Eye (tissue), 1 donor: ENCODE measurements at regions not wholly inside any gene's neighbourhood (a gene's known extent, or its start where the extent isn't known, plus 50 kb on each side); places are given as distances from the start of the nearest gene placed in this dataset.
"Not testable (repeated sequence)": the region's sequence is repeated elsewhere in the genome, so short reads cannot be mapped to it uniquely, and the experiment has no call there.

ENCODE experiments used
- DNase-seq: peaks from one replicate; pipeline ENCODE4 v3.0.0-alpha.2; 2015

DNA sequence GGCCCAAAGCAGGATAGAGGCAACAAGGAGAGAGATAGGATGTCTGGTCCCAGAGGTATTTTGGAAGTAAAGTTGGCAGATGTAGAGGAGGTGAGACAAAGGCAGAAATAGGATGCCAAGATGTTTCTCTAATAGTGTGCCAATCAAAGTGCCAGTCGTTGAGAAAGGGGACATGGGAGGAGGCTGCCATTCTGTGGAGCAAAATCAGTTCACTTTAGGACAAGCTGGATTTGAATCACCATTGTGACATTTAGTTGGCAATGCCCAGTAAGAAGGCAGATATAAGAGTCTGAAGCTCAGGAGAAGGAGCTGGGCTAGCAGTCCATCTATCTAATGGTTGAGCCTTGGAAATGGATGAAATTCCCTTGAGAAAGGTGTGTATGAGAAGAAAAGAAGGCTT lies 53.8 kb downstream of the ADRB2 start:
- DNase-seq = no peak

DNA sequence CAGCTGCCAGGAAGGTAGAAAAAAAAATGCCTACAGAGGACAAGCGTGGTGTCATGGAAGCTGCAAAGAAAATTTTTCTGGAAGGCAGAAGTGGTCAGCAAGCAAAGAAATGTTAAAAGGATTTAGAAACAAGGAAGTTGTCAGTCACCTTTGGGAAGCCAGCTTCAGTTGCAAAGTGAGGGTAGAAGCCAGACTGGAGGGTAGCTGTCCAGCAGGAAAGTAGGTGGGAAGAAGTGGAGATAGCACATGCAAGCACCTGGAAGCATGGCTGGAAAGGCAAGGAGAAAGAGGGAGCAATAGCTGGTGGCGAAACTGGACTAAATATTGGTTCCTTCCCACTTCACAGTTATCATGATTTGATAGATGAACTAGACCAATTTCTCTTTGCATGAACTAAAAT lies 54.3 kb downstream of the ADRB2 start:
- no peak for DNase-seq

DNA sequence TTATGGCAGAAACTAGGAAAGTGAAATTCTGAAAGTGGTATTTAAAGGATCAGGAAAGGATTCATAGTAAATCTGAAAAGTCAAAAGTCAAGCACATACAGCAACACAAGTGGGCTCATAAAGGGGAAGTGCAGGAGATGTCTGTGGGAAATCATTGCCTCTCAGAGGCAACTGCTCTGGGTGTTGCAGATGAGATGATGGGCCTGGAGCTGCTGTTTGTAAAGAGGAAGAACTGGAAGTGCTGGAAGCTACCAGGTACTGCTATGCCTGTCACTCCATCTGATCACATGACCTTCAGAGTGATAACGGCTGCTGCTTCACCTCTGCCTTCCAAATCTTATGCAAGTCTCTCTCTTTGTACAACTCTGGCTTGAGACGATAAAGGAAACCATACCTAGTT lies 55.9 kb downstream of the ADRB2 start:
- no peak for DNase-seq

DNA sequence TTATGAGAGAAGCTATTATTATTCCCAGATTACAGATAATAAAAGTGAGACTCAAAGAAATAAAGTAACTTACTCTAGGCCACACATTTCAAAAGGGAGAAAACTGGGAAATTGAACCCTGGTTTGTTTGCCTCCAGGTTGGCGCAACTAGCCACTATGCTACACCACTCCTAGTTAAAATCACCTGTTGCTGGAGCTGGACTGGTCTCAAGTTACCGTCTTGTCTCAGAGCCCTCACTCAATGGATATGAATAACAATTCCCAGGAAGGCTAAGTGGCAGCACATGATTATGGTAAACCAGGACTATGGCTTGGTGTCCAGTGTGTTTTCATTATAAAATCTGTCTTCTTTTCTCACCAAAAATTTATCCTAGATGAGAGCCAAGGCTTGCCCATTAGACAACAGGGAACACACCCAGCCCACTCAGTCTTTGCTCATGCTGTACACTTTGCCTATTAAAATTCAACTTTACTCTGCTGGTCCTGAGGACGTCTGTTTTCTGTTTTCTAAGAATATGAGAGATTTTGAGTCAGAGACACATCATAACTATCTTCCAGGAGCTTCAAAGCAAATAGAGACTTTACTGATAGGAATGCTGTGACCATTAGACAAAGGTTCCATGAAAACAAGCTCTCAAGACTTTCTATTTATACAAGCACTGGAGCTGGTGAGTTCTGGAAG lies 58.1 kb downstream of the ADRB2 start:
- DNase-seq = no peak

DNA sequence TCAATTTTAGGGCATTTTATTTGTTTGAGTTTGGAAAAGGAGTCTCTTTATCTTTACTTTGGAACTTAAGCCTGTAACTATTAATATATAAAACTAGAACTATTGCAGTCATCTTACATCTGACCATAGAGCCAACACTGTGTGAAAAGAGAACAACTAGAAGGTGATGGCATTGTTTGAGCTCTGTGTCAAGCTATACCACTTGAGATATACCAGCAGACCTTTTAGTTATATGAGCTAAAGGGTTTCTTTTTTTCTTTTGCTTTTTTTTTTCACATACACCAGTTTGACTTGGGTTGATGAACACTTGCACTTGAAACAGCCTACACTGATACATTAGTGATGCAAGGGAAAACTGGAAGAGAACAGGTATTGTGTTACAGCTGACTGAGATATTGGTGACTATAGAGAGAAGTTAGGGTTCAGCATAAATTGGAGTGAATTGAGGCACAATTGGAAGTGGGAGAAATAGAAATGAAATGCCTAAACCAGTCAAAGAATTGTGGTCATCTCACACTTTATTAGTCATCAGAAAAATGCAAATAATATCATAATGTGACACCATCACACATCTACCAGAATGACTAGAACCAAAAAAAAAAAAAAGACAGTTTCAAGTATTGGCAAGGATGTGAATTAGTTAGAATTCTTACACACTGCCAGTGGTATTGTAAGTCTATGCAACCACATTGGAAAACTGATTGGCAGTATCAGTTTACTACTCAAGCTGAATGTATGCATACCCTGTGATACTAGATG lies 60.9 kb downstream of the ADRB2 start:
- DNase-seq = no peak

DNA sequence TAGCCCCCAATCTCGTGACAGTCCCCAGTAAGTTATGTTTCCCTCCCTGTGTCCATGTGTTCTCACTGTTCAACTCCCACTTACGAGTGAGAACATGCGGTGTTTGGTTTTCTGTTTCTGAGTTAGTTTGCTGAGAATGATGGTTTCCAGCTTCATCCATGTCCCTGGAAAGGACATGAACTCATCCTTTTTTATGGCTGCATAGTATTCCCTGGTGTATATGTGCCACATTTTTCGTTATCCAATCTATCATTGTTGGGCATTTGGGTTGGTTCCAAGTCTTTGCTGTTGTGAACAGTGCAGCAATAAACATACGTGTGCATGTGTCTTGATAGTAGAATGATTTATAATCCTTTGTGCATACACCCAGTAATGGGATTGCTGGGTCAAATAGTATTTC lies 63.5 kb downstream of the ADRB2 start:
- DNase-seq = not testable (repeated sequence)

DNA sequence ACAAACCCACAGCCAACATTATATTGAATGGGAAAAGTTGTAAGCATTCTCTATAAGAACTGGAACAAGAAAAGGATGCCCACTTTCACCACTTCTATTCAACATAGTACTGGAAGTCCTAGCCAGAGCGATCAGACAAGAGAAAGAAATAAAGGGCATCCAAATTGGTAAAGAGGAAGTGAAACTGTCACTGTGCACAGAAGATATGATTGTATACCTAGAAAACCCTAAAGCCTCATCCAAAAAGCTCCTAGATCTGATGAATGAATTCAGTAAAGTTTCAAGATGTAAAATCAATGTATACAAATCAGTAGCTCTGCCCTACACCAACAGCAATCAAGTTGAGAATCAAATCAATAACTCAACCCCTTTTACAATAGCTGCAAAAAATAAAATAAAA lies 69.0 kb downstream of the ADRB2 start:
- not testable (repeated sequence) for DNase-seq

DNA sequence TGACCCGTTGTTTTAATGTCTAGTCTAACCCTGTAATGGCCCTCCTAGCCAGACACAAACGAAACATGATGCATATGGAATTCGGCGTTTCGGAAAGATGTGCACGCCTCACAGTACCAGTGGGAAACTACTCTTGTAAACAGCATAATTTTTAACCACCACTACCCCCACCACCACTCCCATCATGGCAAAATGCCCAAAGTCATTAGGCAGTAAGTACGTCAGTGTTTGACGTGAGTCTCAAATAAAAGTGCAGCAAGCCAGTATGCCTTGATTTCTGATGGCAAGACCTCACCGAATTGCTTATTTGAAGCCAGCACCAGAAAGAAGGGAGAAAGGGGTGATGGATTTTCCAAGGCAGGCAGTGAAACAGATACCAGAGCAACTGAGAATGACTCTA lies 71.4 kb downstream of the ADRB2 start:
- DNase-seq = no peak

DNA sequence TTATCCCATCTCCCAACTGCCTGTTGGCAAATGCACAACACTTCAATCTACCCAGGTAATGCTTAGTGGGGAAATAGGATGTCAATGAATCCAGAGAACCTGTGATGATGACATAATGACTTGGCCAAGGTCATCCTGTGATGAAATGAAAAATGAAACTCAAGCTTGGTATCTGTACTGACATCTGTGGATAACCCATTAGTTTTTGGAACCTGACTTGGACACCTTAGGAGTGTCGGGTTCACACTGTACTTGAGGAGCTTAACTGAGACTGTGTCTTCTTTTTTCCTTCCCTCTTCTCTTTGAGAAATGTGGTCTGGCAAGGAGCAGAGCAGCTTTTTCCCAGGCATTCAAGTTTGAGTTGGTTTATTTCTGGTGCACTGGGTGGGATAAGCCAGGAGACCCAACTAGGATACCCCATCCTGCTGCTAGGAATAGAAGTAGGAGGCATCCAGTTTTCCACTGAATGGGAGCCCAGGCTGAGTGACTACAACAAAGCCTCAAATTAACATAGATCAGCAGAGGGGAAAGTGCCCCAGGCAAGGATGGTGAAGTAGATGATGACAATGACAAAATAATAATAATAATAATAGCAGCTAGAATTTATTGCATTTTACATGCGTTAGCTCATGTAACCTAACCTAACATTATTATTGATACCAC lies 72.1 kb downstream of the ADRB2 start:
- no peak for DNase-seq

DNA sequence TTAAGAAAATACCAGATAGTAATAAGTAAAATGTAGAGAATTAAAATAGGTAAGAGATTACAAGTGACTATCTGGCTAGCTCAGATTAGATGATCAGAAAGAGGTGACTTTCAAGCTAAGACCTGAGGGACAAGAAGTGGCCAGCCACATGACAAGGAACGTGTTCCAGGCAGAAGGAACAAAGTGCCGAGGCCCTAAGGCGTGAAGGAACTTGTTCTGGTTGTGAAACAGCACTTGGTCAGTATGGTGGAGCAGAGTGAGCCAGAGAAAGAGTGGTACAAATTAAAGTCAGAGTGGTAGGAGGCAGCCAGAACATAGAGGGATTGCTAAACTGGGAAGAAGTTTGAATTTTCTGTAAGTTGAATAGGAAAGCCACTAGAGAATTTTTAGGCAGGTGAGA lies 73.6 kb downstream of the ADRB2 start:
- DNase-seq = no peak

DNA sequence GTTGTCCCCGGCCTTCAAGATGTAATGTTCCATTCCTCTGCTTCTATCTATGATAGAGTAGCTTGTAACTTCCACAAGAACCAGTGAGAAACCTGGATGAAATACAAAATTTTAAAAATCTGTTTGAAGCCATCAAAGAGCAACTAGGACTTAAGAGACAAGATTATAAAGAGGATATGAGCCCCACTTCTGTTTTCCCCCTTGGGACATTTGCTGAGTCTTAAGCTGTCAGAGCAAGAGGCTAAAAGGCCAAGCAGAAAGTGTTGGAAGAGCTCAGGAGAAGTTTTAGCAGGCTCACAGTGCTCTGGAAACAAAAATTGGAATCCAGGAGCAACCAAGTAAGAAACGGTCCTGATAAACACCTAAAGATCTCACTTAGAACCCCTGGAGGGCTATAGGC lies 76.1 kb downstream of the ADRB2 start:
- DNase-seq = no peak

DNA sequence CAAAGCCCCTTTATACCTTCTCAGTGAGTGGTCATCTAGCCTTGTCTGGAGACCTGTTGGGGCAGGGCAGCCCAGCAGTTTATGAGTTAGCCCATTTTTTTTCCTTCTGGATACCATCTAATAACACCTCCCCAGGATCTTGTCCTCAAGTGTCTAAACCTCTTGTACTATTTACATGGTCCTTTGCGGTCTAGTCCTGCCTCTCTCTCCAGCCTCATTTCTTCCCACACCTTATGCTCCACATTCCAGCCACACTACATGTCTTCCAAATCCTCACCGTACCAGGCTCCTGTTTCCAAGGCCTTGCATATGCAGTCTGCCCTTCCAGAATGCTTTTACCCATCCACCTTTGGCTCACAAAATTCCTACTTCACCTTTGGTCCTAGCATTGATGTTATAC lies 77.2 kb downstream of the ADRB2 start:
- DNase-seq = no peak

DNA sequence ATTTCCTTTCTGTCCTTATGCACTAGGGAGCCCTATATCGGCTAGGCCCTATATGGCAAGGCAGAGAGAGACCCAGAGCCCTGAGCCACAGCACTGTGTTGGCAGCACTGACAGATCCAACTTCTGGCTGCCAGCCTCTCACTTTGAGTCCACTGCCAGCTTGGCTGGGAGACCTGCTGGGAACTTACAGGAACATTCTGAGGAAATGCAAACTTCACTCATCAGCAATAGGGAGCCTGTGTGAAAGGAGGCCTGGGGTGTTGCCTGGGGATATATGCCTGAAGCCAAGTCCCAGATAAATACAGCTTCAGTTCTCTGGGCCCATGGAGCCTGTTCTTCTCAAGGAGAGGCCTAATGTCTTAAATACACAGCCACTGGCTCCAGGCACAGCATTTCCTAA lies 78.0 kb downstream of the ADRB2 start:
- no peak for DNase-seq

DNA sequence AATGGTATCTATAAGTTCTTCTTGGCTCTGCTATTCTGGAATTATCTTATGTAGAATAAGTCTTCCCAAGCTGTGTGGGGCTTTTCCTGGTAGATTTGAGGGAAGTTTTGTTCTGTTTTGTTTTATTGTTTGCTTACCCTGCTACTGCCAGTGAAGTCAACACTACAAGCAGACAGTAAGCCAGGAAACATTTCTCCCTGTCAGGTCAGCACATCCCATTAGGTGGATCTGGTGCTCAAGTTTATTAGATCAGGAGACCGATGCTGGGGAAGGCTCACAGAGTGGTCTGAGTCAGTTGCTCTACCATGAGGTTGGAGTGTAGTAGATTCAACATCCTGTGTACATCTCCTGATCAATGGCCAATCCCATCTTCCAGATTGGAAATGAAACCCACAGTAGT lies 79.1 kb downstream of the ADRB2 start:
- DNase-seq = no peak

DNA sequence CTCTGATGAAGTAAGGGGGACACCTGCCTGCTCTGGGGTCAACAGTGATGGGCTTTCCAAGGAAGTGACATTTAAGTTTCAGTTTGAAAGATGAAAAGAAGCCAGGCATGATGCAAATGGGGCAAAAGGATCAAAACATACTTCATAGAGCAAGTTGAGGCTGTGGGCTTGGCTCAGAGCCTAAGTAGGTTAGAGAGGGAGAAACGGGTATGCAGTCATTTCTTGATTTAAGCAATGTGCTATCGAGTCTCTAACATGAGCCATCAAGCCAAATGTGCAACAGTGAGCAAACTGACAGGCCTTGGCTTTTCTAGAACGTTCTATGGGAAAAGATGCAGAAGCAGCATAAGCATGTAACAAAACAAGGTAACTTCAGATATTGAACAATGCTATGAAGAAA lies 80.6 kb downstream of the ADRB2 start:
- no peak for DNase-seq

DNA sequence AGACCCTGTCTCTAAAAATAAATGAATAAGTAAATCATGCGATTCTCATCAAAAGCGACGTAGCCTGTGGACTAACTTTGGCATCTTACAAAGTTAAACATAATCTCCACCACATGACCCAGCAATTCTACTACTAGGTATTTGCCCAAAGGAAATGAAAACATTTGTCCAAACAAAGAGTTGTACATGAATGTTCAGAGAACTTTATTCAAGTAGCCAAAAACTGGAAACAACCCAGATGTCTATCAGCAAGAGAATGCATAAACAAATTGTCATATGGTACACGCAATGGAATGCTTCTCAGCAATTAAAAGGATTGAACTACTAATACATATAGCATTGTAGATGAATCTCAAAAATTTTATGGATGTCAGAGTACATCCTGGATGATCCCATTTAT lies 82.6 kb downstream of the ADRB2 start:
- DNase-seq = peak; percentile 44

DNA sequence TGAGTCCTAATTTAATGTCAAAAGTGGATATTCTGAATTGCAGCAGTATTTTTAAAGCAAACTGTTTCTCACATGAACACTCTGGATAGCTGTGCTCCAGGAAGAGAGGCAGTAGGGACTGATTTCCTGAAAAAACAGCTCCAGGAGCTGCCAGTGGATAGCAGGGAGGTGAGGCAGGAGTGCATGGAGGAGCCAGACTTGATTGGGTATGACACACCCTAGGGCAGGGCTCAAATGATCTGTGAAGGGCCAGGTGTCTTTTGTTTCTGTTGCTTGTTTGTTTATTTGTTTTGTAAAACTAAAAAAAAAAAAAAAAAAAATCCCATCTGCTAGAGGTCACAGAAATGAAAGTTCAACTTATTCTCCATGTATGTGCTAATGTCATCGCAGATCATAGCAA lies 83.4 kb downstream of the ADRB2 start:
- DNase-seq = no peak

DNA sequence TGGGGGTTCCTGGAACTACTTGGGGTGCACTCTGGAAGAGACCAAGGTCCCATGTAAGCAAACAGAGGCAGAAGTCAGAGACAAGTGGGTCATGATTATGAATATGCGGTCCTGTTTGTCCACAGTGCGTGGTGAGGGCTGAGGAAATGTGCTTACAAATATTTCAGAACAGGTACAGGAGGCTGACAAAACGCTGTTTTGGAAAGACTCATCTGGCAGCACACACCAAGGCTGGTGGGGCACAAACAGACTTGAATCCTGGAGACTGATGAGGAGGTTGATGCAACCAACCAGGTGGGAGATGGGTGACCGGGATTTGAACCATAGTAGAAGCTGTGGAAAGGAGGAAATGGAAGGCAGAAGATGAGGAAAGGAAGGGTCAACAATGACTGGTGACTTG lies 83.8 kb downstream of the ADRB2 start:
- no peak for DNase-seq

DNA sequence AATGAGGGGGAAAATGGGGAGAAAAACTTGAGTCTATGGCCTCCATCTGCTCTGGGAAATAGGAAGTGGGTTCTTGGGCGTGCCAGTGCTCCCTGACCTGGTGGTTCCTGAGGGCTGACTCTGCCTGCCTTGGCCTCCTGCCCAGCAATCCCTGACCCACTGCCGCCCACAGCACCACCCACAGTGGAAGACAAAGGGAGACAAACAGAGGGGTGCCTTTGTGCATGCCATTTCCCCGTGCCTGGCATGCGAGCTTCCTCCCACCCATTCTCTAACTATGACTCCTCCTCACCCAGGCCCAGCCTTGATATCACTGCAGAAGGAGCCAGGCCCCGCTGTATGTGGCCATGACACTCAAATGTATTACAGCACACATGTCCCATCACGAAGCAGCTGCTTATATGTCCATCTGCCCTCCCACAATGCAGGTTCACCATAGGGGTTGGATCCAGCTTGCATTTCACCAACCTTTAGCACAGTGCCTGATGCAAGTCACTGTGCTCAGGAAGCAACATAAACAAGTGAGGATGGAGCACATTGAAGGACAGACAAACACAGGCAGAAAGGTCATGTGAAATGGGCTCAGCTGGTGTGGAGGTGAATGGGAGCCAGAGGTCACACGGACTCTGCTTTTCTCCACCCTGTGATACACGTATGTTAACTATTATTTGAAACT lies 84.4 kb downstream of the ADRB2 start:
- DNase-seq = no peak

DNA sequence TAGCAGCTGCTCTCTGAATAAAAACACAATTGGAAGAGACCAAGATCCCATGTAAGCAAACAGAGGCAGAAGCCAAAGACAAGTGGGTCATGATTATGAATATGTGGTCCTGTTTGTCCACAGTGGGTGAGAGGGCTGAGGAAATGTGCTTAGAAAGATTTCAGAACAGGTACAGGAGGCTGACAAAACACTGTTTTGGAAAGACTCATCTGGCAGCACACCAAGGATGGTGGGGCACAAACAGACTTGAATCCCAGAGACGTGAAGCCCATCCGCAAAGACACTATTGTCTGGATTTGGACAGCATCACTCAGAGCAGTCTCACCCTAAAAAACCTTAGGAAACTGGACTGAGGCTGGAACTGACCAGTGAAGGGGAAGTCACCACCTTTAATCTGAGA lies 85.0 kb downstream of the ADRB2 start:
- no peak for DNase-seq

DNA sequence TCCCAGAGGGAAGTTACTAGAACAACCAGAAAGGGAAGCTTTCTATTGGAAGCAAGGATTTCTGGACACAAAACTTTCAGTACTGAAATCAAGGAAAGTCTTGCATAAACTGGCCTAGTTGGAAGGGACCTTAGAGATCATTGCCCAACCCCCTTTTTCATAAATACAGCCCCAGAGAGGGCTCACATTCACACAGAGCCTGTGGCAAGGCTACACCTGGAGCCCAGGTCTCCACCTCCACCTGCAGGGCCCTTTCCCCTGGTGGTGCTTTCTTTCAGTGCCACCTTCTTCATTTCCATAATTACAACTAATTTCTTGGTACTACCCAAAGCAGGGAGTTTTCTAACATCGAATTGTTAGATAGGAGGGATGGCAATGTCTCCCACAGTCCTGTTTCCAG lies 85.7 kb downstream of the ADRB2 start:
- no peak for DNase-seq

DNA sequence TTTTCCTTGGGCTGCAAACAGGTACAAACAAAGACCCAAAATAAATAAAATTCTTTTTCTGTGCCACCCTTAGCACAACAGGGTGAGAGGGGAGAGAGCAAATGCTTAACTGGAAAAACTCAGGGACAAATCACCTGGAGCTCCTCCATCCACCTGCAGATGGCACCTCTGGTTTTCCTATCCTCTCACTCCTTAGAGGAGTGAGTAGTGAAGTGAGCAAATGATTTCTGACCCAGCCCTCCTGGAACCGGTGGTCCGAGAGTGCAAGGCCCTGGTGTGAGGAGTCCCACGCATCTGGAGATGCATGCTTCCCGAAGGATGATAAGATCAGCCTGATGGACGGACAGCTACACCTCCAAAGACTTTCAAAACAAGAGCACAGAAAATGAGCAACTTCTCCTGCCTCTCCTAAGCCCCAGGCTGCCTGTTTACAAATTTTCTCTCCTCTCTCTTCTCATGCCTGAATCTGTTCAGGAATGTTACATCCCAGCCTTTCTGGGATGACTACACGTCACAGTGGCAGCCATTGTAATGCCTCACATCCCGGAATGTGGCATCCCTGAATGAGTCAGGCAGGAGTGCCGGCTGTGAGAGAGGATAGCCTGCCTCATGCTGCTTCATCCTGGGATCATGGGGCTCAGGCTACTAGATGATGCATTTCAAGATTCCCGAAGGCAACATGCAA lies 86.4 kb downstream of the ADRB2 start:
- DNase-seq = peak; percentile 57

DNA sequence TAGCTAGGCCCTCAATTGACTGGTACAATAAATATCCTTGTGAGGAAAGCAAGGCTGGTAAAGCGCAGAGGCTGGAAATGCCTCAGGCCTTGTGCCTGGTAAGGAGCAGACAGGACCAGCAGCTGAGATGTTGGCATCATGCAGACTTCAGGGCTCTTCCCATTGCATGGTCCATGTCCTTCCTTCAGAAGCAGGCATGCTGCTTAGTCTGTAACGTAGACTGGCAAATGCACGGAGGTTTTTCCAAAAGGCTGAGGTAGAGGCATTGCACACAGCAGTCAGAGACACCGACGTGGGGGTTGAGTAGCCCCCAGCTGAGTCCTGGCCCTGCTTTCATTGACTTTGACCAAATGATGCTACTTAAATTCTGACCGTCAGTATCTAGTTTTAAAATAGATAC lies 87.1 kb downstream of the ADRB2 start:
- no peak for DNase-seq
